Right atrium auricular region (tissue), 2 donors: ENCODE measurements at regions not wholly inside any gene's neighbourhood (a gene's known extent, or its start where the extent isn't known, plus 50 kb on each side); places are given as distances from the start of the nearest gene placed in this dataset.

ENCODE experiments used
- DNase-seq: peaks from one replicate; pipeline ENCODE4 v3.0.0-alpha.2; 2019; ENCODE audit warnings: low spot score
- H3K27ac ChIP-seq, 2 donors: fragments of 200-600 bp; sonication (generic); 1 replicate in 1 of 2; 2 replicates in 1 of 2; pipeline ENCODE4 v1.5.1; 2016 to 2019
- H3K27me3 ChIP-seq, 2 donors: fragments of 200-600 bp; sonication (generic); one replicate each; pipeline versions ENCODE4 v1.5.1 to v1.6.0; 2017 to 2019
- H3K36me3 ChIP-seq: fragments of 200-600 bp; sonication (generic); one replicate; pipeline ENCODE4 v1.5.1; 2016
- H3K4me1 ChIP-seq, 2 donors: fragments of 200-600 bp; sonication (generic); one replicate each; pipeline versions ENCODE4 v1.5.1 to v1.6.0; 2017 to 2019
- H3K4me3 ChIP-seq, 2 donors: fragments of 200-600 bp; sonication (generic); 1 replicate in 1 of 2; 2 replicates in 1 of 2; pipeline ENCODE4 v1.5.1; 2017 to 2019; ENCODE audit warnings: mild to moderate bottlenecking in 1 of 2, moderate library complexity in 1 of 2
- H3K9me3 ChIP-seq, 2 donors: fragments of 200-600 bp; sonication (generic); one replicate each; pipeline ENCODE4 v1.5.1; 2019
- CTCF ChIP-seq, 2 donors: fragments of 200-600 bp; sonication (generic); IDR thresholded peaks; one replicate each; pipeline ENCODE4 v1.5.1; 2019; ENCODE audit warnings: antibody characterized with exemption in 2 of 2

DNA sequence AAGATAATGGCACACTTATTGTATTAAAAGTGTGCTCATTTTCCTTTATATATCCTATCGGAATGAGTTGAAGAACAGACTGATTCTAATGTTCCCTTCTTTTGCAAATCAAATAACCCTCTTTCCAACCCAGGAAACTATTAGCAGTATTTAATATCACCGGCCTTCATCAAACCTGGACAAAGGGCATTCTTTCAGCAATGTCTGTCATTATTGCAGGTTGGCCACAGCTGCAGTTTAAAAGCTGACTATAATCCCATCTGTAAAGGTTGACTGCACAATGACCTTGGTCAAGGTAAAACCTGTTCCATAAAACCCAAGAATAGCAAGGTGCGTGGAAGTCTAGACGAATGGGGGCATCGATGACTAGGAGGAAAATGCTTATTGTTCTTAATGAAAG, 472.3 kb upstream of the SOX5 start:
- Histone ChIP-seq H3K4me1 (no peaks in the 10 kb centered on the region), H3K9me3 (peaks cover 0 to 8% of the 10 kb centered on the region in 2 donors), H3K4me3 (no peak overlapping the region)

GRCh38 chr12:24418157-24418556, 468.7 kb upstream of the SOX5 start:
- Histone ChIP-seq H3K4me3 (no peak overlapping the region), H3K27me3 (no peaks in the 10 kb centered on the region), H3K4me1 (no peaks in the 10 kb centered on the region), H3K27ac (no peak overlapping the region), H3K9me3 (peaks cover 0 to 8% of the 10 kb centered on the region in 2 donors), H3K36me3 (no peaks in the 10 kb centered on the region)
- DNase-seq: no peak
- TF ChIP-seq CTCF (IDR thresholded peaks at IDR 0.05): no peak

More for the DNA sequence above, 472.3 kb upstream of the SOX5 start:
- Histone ChIP-seq H3K27ac (no peak overlapping the region), H3K36me3 (no peaks in the 10 kb centered on the region), H3K27me3 (no peaks in the 10 kb centered on the region)
- no peak for TF ChIP-seq CTCF (IDR thresholded peaks at IDR 0.05)
- no peak for DNase-seq

DNA sequence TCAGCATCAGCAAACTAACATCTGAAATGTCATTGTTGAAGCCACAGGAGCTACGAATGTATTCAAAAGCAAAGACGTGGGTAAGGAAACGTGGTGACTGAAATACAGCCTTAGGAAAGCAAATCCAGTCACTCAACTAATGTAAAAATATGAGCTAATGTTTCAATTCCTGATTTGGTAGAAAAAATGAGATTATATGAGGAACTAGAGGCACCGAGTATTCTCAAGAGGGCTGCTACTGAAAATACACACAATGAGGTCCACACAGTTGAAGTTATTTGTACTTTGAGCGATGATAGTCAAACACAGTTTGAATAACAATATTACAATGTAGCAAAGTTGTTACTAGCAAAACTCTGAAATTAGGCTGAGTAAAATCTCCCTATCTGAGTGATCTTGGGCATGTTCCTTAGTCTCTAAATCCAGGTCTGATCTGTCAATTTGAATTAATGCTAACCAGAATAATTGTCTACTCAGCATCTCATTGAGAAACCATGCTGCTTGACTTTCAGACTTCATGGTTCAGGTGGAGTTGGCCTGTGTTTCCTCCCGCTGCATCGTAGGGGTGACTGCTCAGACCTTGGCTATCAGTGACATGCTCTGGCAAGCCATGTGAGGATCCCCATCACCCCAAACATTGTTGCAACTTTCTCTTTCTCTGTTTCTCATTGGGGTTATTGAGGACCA, 467.1 kb upstream of the SOX5 start:
- no peak for TF ChIP-seq CTCF (IDR thresholded peaks at IDR 0.05)
- no peak overlapping the region for H3K4me3 ChIP-seq
- H3K36me3 ChIP-seq: no peaks in the 10 kb centered on the region
- H3K27ac ChIP-seq: no peak overlapping the region
- no peaks in the 10 kb centered on the region for H3K4me1 ChIP-seq
- no peaks in the 10 kb centered on the region for H3K27me3 ChIP-seq
- DNase-seq: no peak
- H3K9me3 ChIP-seq: peaks cover 0 to 8% of the 10 kb centered on the region in 2 donors

DNA sequence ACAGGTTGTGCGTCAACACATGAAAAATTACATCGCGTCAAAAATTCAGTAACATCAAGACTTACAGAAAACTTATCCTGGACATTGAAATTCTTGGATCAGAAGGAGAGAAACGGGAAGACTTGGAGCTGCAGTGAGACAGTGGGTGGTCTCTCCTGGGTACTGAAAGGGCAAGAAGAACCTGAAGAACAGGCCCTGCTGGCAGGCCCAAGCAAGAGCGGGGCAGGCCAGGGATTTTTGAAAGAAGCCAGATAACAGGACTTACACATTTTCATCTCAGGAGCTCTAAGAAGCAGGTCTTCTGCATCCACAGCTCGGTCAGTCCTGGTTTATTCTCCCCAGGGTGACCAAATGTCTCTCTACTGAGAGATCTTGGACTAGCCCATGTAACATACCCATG, 466.5 kb upstream of the SOX5 start:
- DNase-seq: no peak
- no peaks in the 10 kb centered on the region for H3K27me3 ChIP-seq
- no peaks in the 10 kb centered on the region for H3K4me1 ChIP-seq
- no peak overlapping the region for H3K4me3 ChIP-seq
- H3K27ac ChIP-seq: no peak overlapping the region
- no peaks in the 10 kb centered on the region for H3K36me3 ChIP-seq
- TF ChIP-seq CTCF (IDR thresholded peaks at IDR 0.05): no peak
- peaks cover 0 to 6% of the 10 kb centered on the region in 2 donors for H3K9me3 ChIP-seq

- no peak overlapping the region for H3K27ac ChIP-seq
- H3K9me3 ChIP-seq: no peaks in the 10 kb centered on the region
- H3K4me1 ChIP-seq: no peaks in the 10 kb centered on the region
- no peaks in the 10 kb centered on the region for H3K36me3 ChIP-seq
- no peak overlapping the region for H3K4me3 ChIP-seq
- TF ChIP-seq CTCF (IDR thresholded peaks at IDR 0.05): no peak
- H3K27me3 ChIP-seq: no peaks in the 10 kb centered on the region
- no peak for DNase-seq
Measured at GRCh38 chr12:24414480-24414879, 465.0 kb upstream of the SOX5 start.

DNA sequence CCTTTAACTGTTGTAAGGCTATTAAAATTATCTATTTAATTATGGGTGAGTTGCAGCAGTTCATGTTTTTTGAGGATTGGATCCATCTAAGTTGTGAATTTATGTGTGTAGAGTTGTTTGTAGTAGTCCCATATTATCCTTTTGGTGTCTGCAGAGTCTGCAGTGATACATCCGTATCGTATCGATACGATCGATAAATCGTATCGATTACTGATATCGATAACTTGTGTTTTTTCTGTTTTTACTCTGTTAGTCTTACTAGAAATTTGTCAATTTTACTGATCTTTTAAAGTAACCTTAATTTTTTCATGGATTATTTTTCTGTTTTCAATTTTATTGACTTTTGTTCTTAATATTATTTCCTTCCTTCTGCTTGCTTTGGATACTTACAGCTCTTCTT, 462.5 kb upstream of the SOX5 start:
- TF ChIP-seq CTCF (IDR thresholded peaks at IDR 0.05): no peak

More for the DNA sequence above, 462.5 kb upstream of the SOX5 start:
- DNase-seq: no peak
- no peaks in the 10 kb centered on the region for H3K27me3 ChIP-seq
- H3K36me3 ChIP-seq: no peaks in the 10 kb centered on the region
- no peak overlapping the region for H3K27ac ChIP-seq
- no peaks in the 10 kb centered on the region for H3K4me1 ChIP-seq
- no peak overlapping the region for H3K4me3 ChIP-seq
- no peaks in the 10 kb centered on the region for H3K9me3 ChIP-seq
